Stimulated activated naive B cell treated with anti-CD40 and anti-IgM and Interleukin-4, amounts not matched to agents 10 μg/mL and 1 μg/mL and 100 μg/mL, for 72 hours (primary cell): ENCODE measurements at regions not wholly inside any gene's neighbourhood (a gene's known extent, or its start where the extent isn't known, plus 50 kb on each side); places are given as distances from the start of the nearest gene placed in this dataset.
"Not testable (repeated sequence)": the region's sequence is repeated elsewhere in the genome, so short reads cannot be mapped to it uniquely, and the experiment has no call there.

ENCODE experiments used
- ATAC-seq, 2 donors: fragments of 150-1000 bp; cut with Tn5 transposase; replicated peaks; 2 replicates each; pipeline ENCODE4 v1.10.0; 2021; ENCODE audit warnings: moderate library complexity in 1 of 2
- DNase-seq: peaks from one replicate; pipeline ENCODE4 v3.0.0; 2021
- H3K27ac Mint-ChIP-seq: one replicate; pipeline ENCODE4 v1.8.0; 2022; ENCODE audit warnings: mild to moderate bottlenecking, mixed read lengths
- H3K27me3 Mint-ChIP-seq, 2 donors: one replicate each; pipeline ENCODE4 v1.8.0; 2022; ENCODE audit warnings: mixed read lengths in 2 of 2
- H3K36me3 Mint-ChIP-seq, 2 donors: one replicate each; pipeline ENCODE4 v1.8.0; 2022; ENCODE audit warnings: mixed read lengths in 2 of 2, mild to moderate bottlenecking in 1 of 2
- H3K4me1 Mint-ChIP-seq, 2 donors: one replicate each; pipeline ENCODE4 v1.8.0; 2022; ENCODE audit warnings: mixed read lengths in 2 of 2, mild to moderate bottlenecking in 1 of 2
- H3K4me3 Mint-ChIP-seq, 2 donors: one replicate each; pipeline ENCODE4 v1.8.0; 2022; ENCODE audit warnings: mild to moderate bottlenecking in 2 of 2, mixed read lengths in 2 of 2, moderate library complexity in 1 of 2
- H3K9me3 Mint-ChIP-seq, 2 donors: one replicate each; pipeline ENCODE4 v1.8.0; 2022; ENCODE audit warnings: mixed read lengths in 2 of 2, mild to moderate bottlenecking in 1 of 2

GRCh38 chr10:35929962-35930361 lies 287.9 kb upstream of the FZD8 start:
- DNase-seq, H3K36me3 Mint-ChIP-seq, H3K27ac Mint-ChIP-seq, ATAC-seq, H3K9me3 Mint-ChIP-seq, H3K4me1 Mint-ChIP-seq, H3K27me3 Mint-ChIP-seq, H3K4me3 Mint-ChIP-seq: not testable (repeated sequence)

DNA sequence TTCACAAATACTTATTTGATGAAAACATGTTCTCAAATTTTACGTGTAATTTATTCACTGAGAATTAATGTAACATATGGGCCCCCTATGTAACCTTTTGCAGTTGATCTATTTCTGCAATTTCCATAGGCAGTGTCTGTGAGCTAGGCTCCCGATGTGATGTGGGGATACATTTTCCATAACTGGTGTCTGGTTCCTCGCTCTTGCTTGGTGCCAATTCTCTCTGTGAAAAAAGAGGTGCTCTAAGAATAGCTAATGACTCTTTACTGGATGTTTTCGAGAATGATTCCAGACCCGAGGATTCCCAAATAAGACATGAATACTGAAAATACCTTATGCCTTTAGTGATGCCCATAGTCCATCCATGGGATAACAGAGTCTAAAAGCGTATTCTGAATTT lies 286.7 kb upstream of the FZD8 start:
- Mint-ChIP-seq H3K27me3 (no peaks in the 10 kb centered on the region), H3K4me3 (no peak overlapping the region), H3K4me1 (no peaks in the 10 kb centered on the region), H3K27ac (no peak overlapping the region), H3K36me3 (no peaks in the 10 kb centered on the region), H3K9me3 (peaks cover 0 to 2% of the 10 kb centered on the region in 2 donors)
- no peak for ATAC-seq
- DNase-seq: no peak

DNA sequence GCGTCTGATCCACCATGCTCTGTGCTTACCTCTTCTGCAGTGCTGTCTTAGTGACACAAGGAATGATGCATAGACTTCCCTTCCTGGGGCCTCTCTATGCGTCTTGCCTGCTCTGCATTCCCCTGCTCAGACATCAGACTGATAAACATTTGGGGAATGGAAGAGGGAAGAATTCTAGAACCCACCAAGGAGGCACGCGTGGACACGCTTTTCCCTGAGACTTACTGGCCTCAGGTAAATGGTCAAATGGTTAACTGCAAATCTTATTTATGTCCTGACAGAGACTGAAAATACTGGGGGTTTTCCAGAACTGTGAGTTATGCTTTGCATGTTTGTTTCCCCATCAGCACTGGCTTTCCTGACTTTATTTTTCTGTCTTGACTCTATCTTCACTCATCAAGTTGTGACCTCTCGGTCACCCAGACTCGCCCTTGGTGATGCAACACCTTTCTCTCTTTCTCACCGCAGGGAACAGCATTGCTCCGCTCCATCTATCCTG lies 285.9 kb upstream of the FZD8 start:
- no peak for ATAC-seq
- DNase-seq: no peak
- Mint-ChIP-seq H3K4me1 (no peaks in the 10 kb centered on the region), H3K4me3 (no peak overlapping the region), H3K27ac (no peak overlapping the region), H3K36me3 (no peaks in the 10 kb centered on the region), H3K27me3 (no peaks in the 10 kb centered on the region), H3K9me3 (peaks cover 0 to 2% of the 10 kb centered on the region in 2 donors)

DNA sequence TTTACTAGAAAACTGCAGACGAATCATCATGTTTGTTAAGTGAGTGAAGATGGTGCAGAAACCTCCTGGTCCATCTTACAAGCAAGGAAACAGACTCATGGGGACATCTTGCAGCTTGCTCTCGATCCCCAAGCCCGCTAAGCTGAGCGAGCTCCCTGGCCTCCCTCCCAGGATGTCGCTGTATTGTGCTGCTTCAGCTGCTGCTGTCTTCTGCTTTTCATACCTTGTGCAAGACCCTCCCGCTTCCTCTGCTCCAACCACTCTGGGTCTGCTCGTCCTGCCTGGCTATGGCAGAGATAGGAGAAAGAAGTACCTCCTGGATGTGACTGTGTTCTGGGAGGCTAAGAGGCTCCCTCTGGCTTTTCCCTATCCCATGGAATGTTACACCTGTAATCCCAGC lies 285.2 kb upstream of the FZD8 start:
- Mint-ChIP-seq H3K4me3 (no peak overlapping the region), H3K9me3 (peaks cover 0 to 2% of the 10 kb centered on the region in 2 donors), H3K27me3 (no peaks in the 10 kb centered on the region), H3K36me3 (no peaks in the 10 kb centered on the region), H3K27ac (no peak overlapping the region), H3K4me1 (no peaks in the 10 kb centered on the region)
- no peak for ATAC-seq
- DNase-seq: no peak

GRCh38 chr10:35926846-35927245 lies 284.8 kb upstream of the FZD8 start:
- H3K36me3 Mint-ChIP-seq: no peaks in the 10 kb centered on the region
- H3K9me3 Mint-ChIP-seq: peaks cover 0 to 2% of the 10 kb centered on the region in 2 donors
- H3K27ac Mint-ChIP-seq: no peak overlapping the region
- DNase-seq: no peak
- no peaks in the 10 kb centered on the region for H3K27me3 Mint-ChIP-seq
- ATAC-seq: no peak
- H3K4me1 Mint-ChIP-seq: no peaks in the 10 kb centered on the region
- H3K4me3 Mint-ChIP-seq: no peak overlapping the region

- no peaks in the 10 kb centered on the region for H3K4me1 Mint-ChIP-seq
- ATAC-seq: no peak
- H3K27ac Mint-ChIP-seq: no peak overlapping the region
- no peaks in the 10 kb centered on the region for H3K27me3 Mint-ChIP-seq
- H3K4me3 Mint-ChIP-seq: no peak overlapping the region
- DNase-seq: no peak
- peaks cover 0 to 2% of the 10 kb centered on the region in 2 donors for H3K9me3 Mint-ChIP-seq
- no peaks in the 10 kb centered on the region for H3K36me3 Mint-ChIP-seq
These were observed 283.4 kb upstream of the FZD8 start for GRCh38 chr10:35925493-35925892.

- H3K9me3 Mint-ChIP-seq: peaks cover 0 to under 1% of the 10 kb centered on the region in 2 donors
- DNase-seq (no peak), ATAC-seq (no peak)
- no peaks in the 10 kb centered on the region for H3K4me1 Mint-ChIP-seq
- H3K4me3 Mint-ChIP-seq: no peak overlapping the region
- no peaks in the 10 kb centered on the region for H3K27me3 Mint-ChIP-seq
- no peak overlapping the region for H3K27ac Mint-ChIP-seq
- H3K36me3 Mint-ChIP-seq: no peaks in the 10 kb centered on the region
These were observed 282.7 kb upstream of the FZD8 start for GRCh38 chr10:35924759-35925158.

GRCh38 chr10:35922876-35923600 lies 280.9 kb upstream of the FZD8 start:
- Mint-ChIP-seq H3K4me1 (no peaks in the 10 kb centered on the region), H3K9me3 (no peaks in the 10 kb centered on the region), H3K27me3 (no peaks in the 10 kb centered on the region), H3K27ac (no peak overlapping the region), H3K36me3 (no peaks in the 10 kb centered on the region), H3K4me3 (no peak overlapping the region)
- no peak for ATAC-seq
- DNase-seq: no peak

DNA sequence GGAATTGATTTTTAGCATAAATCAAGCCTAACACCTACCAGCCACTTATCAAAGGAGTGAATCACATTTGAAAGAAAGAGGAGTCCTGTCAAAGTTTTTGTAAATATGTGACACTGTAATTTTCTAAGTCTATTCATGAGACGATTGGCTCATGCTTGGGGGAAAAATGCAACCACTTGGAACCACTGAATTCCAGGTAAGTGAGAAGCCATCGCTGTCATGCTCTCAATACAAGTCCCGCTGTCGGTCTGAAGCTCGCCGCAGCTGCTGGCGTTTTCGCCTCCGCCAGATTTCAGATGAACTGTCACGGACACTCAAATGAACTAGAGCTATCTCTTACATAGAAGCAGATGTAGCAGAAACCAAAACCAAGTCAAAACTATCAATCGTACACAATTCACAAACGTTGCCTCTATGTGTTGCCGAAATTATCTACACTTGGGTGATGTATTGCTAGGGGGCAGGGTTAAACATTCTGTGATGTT lies 279.8 kb upstream of the FZD8 start:
- no peak overlapping the region for H3K4me3 Mint-ChIP-seq
- no peaks in the 10 kb centered on the region for H3K4me1 Mint-ChIP-seq
- H3K9me3 Mint-ChIP-seq: no peaks in the 10 kb centered on the region
- H3K36me3 Mint-ChIP-seq: no peaks in the 10 kb centered on the region
- ATAC-seq: no peak
- no peaks in the 10 kb centered on the region for H3K27me3 Mint-ChIP-seq
- no peak for DNase-seq
- H3K27ac Mint-ChIP-seq: no peak overlapping the region

GRCh38 chr10:35916791-35917190 lies 274.7 kb upstream of the FZD8 start:
- H3K4me3 Mint-ChIP-seq: no peak overlapping the region
- H3K27ac Mint-ChIP-seq: no peak overlapping the region
- no peaks in the 10 kb centered on the region for H3K9me3 Mint-ChIP-seq
- no peak for DNase-seq
- H3K4me1 Mint-ChIP-seq: no peaks in the 10 kb centered on the region
- peaks cover 0 to 1% of the 10 kb centered on the region in 2 donors for H3K27me3 Mint-ChIP-seq
- H3K36me3 Mint-ChIP-seq: no peaks in the 10 kb centered on the region
- no peak for ATAC-seq

- Mint-ChIP-seq H3K4me3 (no peak overlapping the region), H3K9me3 (no peaks in the 10 kb centered on the region), H3K27ac (no peak overlapping the region), H3K4me1 (no peaks in the 10 kb centered on the region), H3K27me3 (peaks cover 0 to 4% of the 10 kb centered on the region in 2 donors), H3K36me3 (no peaks in the 10 kb centered on the region)
- ATAC-seq: no peak
- DNase-seq: no peak
These were observed 271.5 kb upstream of the FZD8 start for GRCh38 chr10:35913628-35914027.

DNA sequence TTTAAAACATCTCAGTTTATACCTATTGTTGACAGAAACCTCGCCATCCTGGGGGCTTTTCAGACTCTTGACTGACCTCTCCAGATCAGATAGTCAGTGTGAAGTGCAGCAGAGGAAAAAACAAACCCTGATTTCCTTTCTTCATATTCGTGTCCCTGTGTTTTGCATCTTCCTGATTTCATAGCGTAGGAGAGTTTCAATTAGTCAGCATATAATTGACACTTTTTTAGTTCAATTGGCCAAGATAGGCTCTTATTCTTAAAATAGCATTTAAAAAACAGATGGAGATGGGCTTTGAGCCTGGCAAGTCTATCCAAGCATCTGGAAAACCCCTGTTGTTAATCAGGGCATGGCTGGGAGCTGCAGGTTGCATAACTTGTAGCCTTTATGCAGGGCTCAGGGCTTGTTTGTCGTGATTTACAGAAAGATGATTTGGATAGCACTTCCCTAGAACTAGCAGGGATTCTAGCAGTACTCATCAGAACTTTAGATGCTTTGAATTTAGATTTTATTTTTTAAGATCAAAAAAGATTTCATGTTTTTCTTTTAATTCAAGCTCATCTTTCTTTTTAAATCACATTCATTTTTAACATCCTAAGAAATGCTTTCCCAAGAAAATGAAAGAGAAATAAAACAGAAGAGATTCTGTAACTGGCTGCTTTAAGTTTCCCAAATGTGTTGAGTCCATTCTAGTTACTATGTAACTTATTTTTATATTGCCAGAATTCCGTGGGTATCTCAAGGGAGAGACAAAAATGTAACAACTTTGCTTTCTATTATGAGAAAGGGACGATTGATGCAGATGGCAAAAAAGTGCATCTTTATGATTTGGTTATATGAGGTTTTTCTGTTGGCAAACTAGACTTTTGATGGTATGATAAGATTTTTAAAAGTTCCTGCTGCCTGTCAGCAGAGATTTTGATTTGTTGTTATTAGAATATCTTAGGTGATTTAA lies 270.8 kb upstream of the FZD8 start:
- DNase-seq: no peak
- Mint-ChIP-seq H3K9me3 (no peaks in the 10 kb centered on the region), H3K4me1 (no peaks in the 10 kb centered on the region), H3K27ac (no peak overlapping the region), H3K36me3 (no peaks in the 10 kb centered on the region), H3K27me3 (peaks cover 0 to 4% of the 10 kb centered on the region in 2 donors), H3K4me3 (no peak overlapping the region)
- ATAC-seq: no peak

- H3K9me3 Mint-ChIP-seq: no peaks in the 10 kb centered on the region
- H3K27ac Mint-ChIP-seq: no peak overlapping the region
- H3K4me1 Mint-ChIP-seq: no peaks in the 10 kb centered on the region
- H3K36me3 Mint-ChIP-seq: no peaks in the 10 kb centered on the region
- no peak overlapping the region for H3K4me3 Mint-ChIP-seq
- no peak for ATAC-seq
- H3K27me3 Mint-ChIP-seq: peaks cover 0 to 4% of the 10 kb centered on the region in 2 donors
- DNase-seq: no peak
These were observed 269.9 kb upstream of the FZD8 start for GRCh38 chr10:35911954-35912353.

DNA sequence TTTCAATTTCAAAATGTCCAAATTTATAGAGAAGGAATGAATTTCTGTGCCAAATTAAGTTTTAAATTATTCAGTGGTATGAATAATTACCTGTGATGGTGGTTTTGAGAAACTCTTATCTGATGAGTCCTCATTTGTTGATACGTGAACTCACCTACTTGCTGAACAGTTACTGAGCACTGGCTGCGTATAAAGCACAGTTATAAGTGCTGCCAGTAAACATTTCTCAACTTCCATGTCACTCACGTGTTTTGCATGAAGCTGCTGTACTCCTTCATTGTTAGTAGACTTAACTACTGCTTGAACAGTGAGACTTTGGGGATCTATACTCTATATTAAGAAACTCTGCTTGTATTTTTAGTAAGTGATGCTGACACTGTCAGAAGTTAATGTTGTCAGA lies 269.1 kb upstream of the FZD8 start:
- DNase-seq: no peak
- peaks cover 0 to 4% of the 10 kb centered on the region in 2 donors for H3K27me3 Mint-ChIP-seq
- ATAC-seq: no peak
- H3K36me3 Mint-ChIP-seq: no peaks in the 10 kb centered on the region
- H3K9me3 Mint-ChIP-seq: no peaks in the 10 kb centered on the region
- no peak overlapping the region for H3K27ac Mint-ChIP-seq
- no peaks in the 10 kb centered on the region for H3K4me1 Mint-ChIP-seq
- H3K4me3 Mint-ChIP-seq: no peak overlapping the region
